ENCODE measurements at regions not wholly inside any gene's neighbourhood (a gene's known extent, or its start where the extent isn't known, plus 50 kb on each side); places are given as distances from the start of the nearest gene placed in this dataset.
"Not testable (repeated sequence)": the region's sequence is repeated elsewhere in the genome, so short reads cannot be mapped to it uniquely, and the experiment has no call there.

- no peaks in the 10 kb centered on the region for H4K20me1 ChIP-seq (ENCODE audit: insufficient read depth, low read length)
- H4K5ac ChIP-seq (ENCODE audit: low read depth, low read length): no peak overlapping the region
- H3K23ac ChIP-seq (ENCODE audit: low read depth, low read length): no peak overlapping the region
- no peak overlapping the region for H2AK9ac ChIP-seq (replicated peaks; ENCODE audit: low read depth, low read length, poor library complexity)
- TF ChIP-seq SMC3 (IDR thresholded peaks at IDR 0.05; ENCODE audit: low read depth, low read length) (no peak), CHD1 (IDR thresholded peaks at IDR 0.05; ENCODE audit: low read depth, low read length) (no peak), MAFK (IDR thresholded peaks at IDR 0.05; ENCODE audit: low read depth, low read length) (no peak), POLR2A (IDR thresholded peaks at IDR 0.05; ENCODE audit: low read depth, low read length) (no peak), RAD21 (IDR thresholded peaks at IDR 0.05; ENCODE audit: low read length) (no peak), MAZ (IDR thresholded peaks at IDR 0.05; ENCODE audit: borderline replicate concordance, low read depth, low read length) (no peak), CTCF (conservative IDR thresholded peaks at IDR 0.05; ENCODE audit: low read depth, low read length) (no peak)
- H3K9ac ChIP-seq (ENCODE audit: low read depth, low read length): no peak overlapping the region
- no peak overlapping the region for H2AK5ac ChIP-seq (ENCODE audit: low read depth, low read length)
- H3K4ac ChIP-seq (ENCODE audit: low read depth, low read length): no peak overlapping the region
- intact Hi-C loops (cut with micrococcal nuclease) (no loop called here), in situ Hi-C loops (cut with MboI; ENCODE audit: low sequenced_read_pairs) (no loop called here), dilution Hi-C loops (cut with HindIII; ENCODE audit: low sequenced_read_pairs, unreplicated experiment) (no loop called here)
- no peak for ATAC-seq (ENCODE audit: low read depth)
- no peak overlapping the region for H2BK20ac ChIP-seq (ENCODE audit: low read depth, low read length)
- 27% methylated on average over 6 of the region's 14 CpGs; no CpG with 5 or more reads in 1 of the 2 experiments for WGBS, 2 experiments (ENCODE audit: extremely low coverage in 2 of 2, insufficient read length in 1 of 2)
- CTCF ChIA-PET: no interaction called here
- BruUV-seq (replicated peaks): no TSS peak
- no peak overlapping the region for H3K27ac ChIP-seq (ENCODE audit: insufficient read depth, low read length)
- DNase-seq: no peak
- H3K18ac ChIP-seq (ENCODE audit: low read depth, low read length): no peak overlapping the region
- H2AFZ ChIP-seq (replicated peaks; ENCODE audit: low read length, poor library complexity): no peak overlapping the region
- no peak overlapping the region for H3K4me3 ChIP-seq (ENCODE audit: insufficient read depth, low read depth, low read length)
- H2BK120ac ChIP-seq (ENCODE audit: low read depth, low read length): no peak overlapping the region
- H3K9me1 ChIP-seq (ENCODE audit: insufficient read depth, low read length): no peaks in the 10 kb centered on the region
- no peaks in the 10 kb centered on the region for H3K27me3 ChIP-seq (ENCODE audit: control insufficient read depth, insufficient read depth, low read length)
- H2BK5ac ChIP-seq (ENCODE audit: low read depth, low read length, poor library complexity, severe bottlenecking): no peak overlapping the region
- no peak overlapping the region for H3K4me2 ChIP-seq (ENCODE audit: low read depth, low read length)
- H3K79me1 ChIP-seq (ENCODE audit: low read depth in 1 of 2, low read length in 2 of 2): no peaks in the 10 kb centered on the region
- H3K56ac ChIP-seq (ENCODE audit: extremely low read depth, insufficient read depth, low read length): no peak overlapping the region
- no peaks in the 10 kb centered on the region for H3K4me1 ChIP-seq (ENCODE audit: control insufficient read depth, insufficient read depth, low read length)
- H4K91ac ChIP-seq (ENCODE audit: insufficient read depth, low read depth, low read length): no peak overlapping the region
- H3K14ac ChIP-seq (replicated peaks; ENCODE audit: low read depth, low read length): no peak overlapping the region
- H3K36me3 ChIP-seq (ENCODE audit: control insufficient read depth, insufficient read depth, low read length): no peaks in the 10 kb centered on the region
- H3K9me3 ChIP-seq (ENCODE audit: control insufficient read depth, insufficient read depth, low read length): peaks cover 27% of the 10 kb centered on the region
- POLR2A ChIA-PET (ENCODE audit: unreplicated experiment): no interaction called here
- H2BK15ac ChIP-seq (ENCODE audit: low read depth, low read length): no peak overlapping the region
- no peak overlapping the region for H4K8ac ChIP-seq (ENCODE audit: low read depth in 2 of 2, low read length in 2 of 2)
These were observed 106.6 kb downstream of the CRLF2 start for GRCh38 chrX:1105671-1106419.

- WGBS, 2 experiments (ENCODE audit: extremely low coverage in 2 of 2, insufficient read length in 1 of 2): no CpG with 5 or more reads among the region's 17 CpGs
- H4K20me1 ChIP-seq (ENCODE audit: insufficient read depth, low read length); H3K4ac ChIP-seq (ENCODE audit: low read depth, low read length); H3K23ac ChIP-seq (ENCODE audit: low read depth, low read length); H3K27me3 ChIP-seq (ENCODE audit: control insufficient read depth, insufficient read depth, low read length); H3K4me1 ChIP-seq (ENCODE audit: control insufficient read depth, insufficient read depth, low read length); H2AFZ ChIP-seq (replicated peaks; ENCODE audit: low read length, poor library complexity); H4K8ac ChIP-seq (ENCODE audit: low read depth in 2 of 2, low read length in 2 of 2); in situ Hi-C loops (cut with MboI; ENCODE audit: low sequenced_read_pairs); H3K9ac ChIP-seq (ENCODE audit: low read depth, low read length); CTCF ChIA-PET; H3K56ac ChIP-seq (ENCODE audit: extremely low read depth, insufficient read depth, low read length); H3K27ac ChIP-seq (ENCODE audit: insufficient read depth, low read length); H3K36me3 ChIP-seq (ENCODE audit: control insufficient read depth, insufficient read depth, low read length); H2BK120ac ChIP-seq (ENCODE audit: low read depth, low read length); dilution Hi-C loops (cut with HindIII; ENCODE audit: low sequenced_read_pairs, unreplicated experiment); intact Hi-C loops (cut with micrococcal nuclease); H2AK5ac ChIP-seq (ENCODE audit: low read depth, low read length); H4K5ac ChIP-seq (ENCODE audit: low read depth, low read length); H2BK15ac ChIP-seq (ENCODE audit: low read depth, low read length); H3K14ac ChIP-seq (replicated peaks; ENCODE audit: low read depth, low read length); POLR2A ChIA-PET (ENCODE audit: unreplicated experiment); BruUV-seq (replicated peaks); ATAC-seq (ENCODE audit: low read depth); H3K4me3 ChIP-seq (ENCODE audit: insufficient read depth, low read depth, low read length); H3K4me2 ChIP-seq (ENCODE audit: low read depth, low read length); H2BK20ac ChIP-seq (ENCODE audit: low read depth, low read length); H3K18ac ChIP-seq (ENCODE audit: low read depth, low read length); H2AK9ac ChIP-seq (replicated peaks; ENCODE audit: low read depth, low read length, poor library complexity); H3K9me1 ChIP-seq (ENCODE audit: insufficient read depth, low read length); H4K91ac ChIP-seq (ENCODE audit: insufficient read depth, low read depth, low read length); H3K79me1 ChIP-seq (ENCODE audit: low read depth in 1 of 2, low read length in 2 of 2); DNase-seq; H2BK5ac ChIP-seq (ENCODE audit: low read depth, low read length, poor library complexity, severe bottlenecking): not testable (repeated sequence)
- H3K9me3 ChIP-seq (ENCODE audit: control insufficient read depth, insufficient read depth, low read length): peaks cover 22% of the 10 kb centered on the region
These were observed 107.4 kb downstream of the CRLF2 start for GRCh38 chrX:1105031-1105430.
